Stimulated activated CD8-positive, alpha-beta memory T cell treated with anti-CD3 and anti-CD28 coated beads, Interleukin-7, amount 100 ng/mL, for 4 hours (primary cell): ENCODE measurements at regions not wholly inside any gene's neighbourhood (a gene's known extent, or its start where the extent isn't known, plus 50 kb on each side); places are given as distances from the start of the nearest gene placed in this dataset.
"Not testable (repeated sequence)": the region's sequence is repeated elsewhere in the genome, so short reads cannot be mapped to it uniquely, and the experiment has no call there.

Experiments used
- DNase-seq, 2 donors: peaks; one replicate each; pipeline ENCODE4 v3.0.0-alpha.2; 2020; ENCODE audit warnings: low read depth in 2 of 2

DNA sequence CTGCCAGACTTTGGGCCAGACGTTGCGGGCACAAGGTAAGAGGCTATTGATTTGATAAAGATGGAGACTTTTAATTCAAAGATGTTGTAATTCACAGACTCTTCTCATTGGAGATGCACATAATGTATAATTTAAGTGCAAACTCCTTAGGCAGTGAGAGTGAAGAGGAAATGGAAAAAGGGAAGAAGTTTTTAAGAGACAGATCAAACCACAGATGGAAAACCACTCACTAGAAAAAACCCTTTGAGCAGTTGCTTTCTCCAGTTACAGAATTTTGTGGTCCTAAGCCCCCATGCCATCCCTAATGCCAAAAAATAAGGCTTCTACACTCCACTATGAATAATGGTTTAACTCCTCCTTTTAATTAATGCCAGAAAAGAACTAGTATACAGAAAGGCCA lies 977.1 kb upstream of the PRKX start:
- DNase-seq, result no peak

DNA sequence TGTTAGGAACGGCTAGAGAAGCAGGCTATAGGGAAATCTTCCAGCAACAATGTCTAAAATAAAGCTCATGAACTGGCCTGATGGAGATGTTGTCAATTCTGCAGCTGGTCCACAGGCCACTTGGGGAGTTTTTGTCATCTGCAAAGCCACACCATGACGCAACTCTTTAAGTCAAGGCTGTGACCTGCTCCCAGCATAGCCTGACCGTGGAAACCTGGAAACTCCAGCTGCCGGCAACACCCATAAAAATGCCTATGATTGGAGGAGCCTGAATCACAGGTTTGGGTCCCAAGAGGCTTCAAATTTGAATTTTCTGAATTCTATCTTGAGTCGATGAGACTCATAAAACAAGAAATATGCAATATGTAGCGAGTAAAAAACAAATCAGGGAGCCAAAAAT lies 969.2 kb upstream of the PRKX start:
- DNase-seq, result no peak

DNA sequence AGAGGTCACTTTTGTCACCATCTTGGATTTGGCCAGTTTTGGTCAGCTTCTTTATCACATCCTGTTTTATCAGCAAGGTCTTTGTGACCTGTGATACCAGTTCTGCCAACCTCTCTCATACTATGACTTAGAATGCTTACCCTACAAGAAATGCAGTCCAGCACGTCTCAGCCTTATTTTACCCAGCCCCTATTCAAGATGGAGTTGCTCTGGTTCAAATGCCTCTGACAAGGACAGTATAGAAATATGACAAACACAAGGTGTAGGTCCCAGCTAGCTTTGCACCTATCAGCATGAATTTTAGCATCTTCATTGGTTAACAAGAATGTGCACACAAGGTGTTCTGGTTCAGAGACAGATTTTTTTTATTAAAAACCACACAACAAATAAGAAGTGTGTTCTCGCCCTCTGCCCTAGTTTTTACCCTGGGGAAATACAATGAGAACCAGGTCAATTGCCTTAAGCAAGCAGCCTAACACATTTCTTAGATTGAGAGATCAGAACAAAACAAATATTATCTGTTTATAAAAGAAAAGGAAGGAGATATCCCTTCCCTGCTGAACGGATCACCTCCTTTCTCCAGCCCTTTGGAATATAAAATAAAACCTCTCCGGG lies 962.3 kb upstream of the PRKX start:
- no peak for DNase-seq

DNA sequence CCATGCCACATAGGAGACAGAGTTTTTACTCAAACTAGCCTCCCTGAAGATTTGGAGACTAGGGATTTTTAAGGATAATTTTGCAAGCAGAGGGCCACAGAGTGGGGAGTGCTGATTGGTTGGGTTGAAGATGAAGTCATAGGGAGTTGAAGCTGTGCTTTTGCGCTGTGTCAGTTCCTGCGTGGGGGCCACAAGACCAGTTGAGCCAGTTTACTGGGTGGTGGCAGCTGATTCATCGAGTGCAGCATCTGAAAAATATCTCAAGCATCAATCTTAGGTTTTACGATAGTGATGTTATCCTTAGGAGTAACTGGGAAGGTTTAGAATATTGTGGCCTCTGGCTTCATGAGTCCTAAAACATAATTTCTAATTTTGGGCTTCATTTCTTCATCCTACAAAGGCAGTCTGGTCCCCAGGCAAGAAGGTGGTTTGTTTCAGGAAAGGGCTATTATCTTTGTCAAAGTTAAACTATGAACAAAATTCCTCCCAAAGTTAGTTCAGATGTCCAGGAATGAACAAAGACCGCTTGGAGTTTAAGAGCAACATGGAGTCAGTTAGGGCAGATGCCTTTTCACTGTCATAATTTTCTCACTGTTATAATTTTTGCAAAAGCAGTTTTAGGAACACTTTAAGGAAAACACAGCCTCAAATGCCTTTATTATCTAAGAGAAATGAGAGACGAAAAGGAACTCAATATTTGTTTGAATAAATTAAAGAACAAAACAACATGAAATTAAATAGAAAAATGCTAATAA lies 960.8 kb upstream of the PRKX start:
- DNase-seq, result no peak

DNA sequence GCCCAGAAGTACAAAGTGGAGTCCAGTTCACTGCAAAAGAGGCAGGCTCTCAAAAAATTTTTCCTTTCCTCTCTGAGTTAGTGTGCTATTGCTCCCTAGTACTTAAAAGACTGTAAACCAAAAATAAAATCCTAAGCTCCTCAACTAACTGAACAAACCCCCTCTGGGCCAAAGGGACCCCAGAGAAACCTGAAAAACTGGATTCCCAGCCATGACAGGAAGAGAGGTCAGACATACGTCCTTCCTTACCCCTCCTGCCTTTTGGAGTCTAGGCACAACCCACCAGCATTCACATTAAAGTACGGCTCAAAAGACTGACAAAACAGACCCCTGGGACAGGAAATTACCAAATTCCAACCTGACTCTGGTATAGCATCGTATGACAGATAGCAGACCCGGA lies 957.9 kb upstream of the PRKX start:
- DNase-seq, result no peak

DNA sequence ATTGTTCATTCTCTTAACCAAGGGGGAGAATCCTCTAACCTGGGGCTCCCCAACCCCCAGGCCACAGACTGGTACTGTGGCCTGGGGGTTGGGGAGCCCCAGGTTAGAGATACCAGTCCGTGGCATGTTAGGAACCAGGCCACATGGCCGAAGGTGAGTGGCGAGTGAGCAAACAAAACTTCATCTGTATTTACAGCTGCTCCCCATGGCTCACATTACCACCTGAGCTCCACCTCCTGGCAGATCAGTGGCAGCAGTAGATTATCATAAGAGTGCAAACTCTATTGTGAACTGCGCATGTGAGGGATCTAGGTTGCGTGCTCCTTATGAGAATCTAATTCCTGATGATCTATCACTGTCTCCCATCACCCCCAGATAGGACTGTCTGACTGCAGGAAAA lies 957.2 kb upstream of the PRKX start:
- DNase-seq, result no peak

DNA sequence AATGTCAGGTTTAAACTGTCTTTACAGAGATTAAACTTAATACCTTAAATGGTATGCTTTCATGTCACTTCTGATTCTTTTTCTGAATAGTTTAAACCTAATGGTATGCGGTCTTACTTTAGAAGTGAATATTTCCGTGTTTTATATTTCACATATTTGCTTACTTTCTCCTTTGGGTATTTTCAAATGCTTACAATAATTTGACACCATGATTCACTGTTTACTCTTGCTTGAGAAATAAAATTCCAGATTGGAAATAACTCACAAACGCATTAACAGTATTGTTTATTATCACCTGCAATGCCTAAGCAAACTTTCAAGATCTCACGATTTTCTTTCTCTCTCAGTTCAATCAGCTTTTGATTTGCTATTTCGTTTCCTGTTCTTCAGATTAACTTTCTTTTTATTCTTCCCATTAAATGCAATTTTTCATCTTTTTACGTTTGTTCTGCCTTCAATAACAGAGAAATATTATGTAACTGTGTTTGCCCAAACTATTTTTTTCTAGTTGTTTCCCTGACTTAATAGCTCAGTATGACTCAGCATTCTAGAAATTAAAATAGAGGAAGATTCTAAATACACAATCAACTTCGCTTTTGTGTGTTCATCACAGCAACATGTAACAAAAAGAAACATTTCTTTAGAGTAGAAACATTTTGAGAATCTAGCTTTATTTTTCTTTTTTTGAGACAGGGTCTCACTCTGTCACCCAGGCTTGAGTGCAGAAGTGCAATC lies 955.5 kb upstream of the PRKX start:
- no peak for DNase-seq

DNA sequence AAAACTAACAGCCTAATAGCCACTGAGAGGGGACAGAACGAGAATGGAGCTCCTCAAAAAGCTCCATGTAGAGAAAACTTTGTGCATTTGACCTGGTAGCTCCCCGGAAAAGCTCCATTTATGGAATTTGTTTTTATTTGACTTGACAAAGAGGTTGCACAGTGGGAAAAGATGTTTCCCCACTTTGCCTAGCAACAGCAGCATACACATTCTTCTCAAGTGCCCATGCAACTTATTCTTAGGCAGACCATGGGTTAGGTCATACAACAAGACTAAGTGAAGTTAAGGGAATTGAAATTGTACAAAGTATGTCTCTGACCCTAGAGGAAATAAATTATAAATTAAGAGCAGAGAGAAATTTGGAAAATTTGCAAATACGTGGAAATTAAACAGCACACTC lies 949.6 kb upstream of the PRKX start:
- DNase-seq, result no peak

DNA sequence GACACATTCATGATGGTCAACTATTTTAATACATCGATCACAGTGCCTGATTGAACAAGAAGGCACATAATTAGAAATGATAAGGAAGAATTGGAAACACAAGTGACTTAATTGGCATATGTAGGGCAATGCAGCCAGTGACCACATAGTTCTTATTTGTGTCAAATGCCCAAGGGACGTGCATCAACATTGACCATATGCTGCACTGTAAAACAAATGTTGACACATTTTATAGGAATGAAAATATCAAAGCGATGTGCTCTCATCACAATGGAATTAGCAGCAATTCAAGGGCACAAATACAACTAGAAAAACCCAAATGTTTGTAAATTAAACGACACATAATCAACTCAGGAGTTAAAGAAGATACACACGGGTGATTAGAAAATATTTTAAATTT lies 948.3 kb upstream of the PRKX start:
- DNase-seq, result no peak

DNA sequence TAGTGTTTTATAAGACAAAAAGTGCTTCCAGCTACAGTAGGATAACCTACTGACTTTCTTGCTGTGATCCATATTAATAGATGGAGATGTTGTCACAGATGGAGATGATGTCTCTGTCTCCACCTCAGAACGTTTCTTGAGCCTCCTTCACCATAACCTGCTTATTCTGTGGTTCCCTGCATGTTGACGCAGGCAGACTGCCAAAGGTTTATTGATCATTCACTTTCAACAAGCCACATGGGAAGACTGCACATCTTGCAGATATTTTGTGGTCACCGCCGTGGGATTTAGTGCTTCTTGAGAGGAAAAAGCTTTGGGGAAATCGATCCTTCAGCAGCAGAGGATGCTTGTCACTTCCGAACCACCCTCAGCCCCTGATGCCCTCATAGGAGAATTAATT lies 943.0 kb upstream of the PRKX start:
- DNase-seq, result no peak

DNA sequence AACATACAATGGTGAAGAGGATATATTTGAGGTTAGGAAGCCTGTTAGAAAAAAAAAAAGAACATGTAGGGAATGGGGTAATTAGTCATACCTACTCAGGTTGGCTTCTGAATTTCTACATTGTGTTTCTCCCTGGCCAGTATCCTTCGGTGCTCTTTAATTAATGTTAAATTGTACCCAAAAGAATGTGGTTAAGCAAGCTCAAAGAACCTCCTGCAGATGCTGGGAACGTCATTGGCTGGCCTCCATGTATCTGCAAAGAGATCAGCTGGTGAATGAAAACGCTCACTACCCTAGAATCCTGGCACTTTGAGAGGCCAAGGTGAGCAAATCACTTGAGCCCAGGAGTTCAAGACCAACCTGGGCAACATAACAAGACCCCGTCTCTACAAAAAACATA lies 942.3 kb upstream of the PRKX start:
- no peak for DNase-seq

DNA sequence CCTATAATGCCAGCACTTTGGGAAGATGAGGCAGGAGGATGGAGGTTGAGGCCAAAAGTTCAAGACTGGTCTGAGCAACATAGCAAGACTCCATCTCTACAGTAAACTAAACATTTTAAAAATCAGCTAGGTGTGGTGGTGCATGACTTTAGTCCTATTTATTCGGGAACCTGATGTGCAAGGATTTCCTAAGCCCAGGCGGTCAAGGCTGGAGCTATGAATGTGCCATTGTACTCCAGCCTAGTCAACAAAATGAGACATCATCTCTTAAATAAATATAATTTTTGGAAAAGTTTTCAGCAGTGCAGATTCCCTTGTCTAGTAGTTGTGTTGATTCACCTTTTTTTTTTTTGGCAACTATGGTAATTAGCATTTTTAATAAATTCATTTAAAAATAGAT lies 928.7 kb upstream of the PRKX start:
- DNase-seq, result no peak

DNA sequence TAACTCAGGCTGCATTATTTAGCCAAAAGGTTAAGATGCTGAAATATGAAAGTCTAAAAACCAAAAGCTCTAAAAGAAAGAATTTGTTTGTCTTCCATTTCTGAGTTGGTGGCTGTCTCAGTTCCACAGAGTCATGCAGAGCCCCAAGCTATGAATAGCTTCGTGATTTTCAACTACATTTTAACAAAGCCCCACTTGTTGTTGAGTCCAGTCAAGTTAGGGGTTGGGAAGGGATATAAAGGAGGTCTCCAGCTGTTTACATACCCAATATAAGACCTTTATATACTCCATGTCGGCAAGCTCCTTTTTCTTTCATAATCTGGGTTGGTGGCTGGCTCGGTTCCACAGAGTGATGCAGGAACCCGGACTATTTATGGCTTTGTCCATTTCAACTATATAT lies 924.6 kb upstream of the PRKX start:
- no peak for DNase-seq

DNA sequence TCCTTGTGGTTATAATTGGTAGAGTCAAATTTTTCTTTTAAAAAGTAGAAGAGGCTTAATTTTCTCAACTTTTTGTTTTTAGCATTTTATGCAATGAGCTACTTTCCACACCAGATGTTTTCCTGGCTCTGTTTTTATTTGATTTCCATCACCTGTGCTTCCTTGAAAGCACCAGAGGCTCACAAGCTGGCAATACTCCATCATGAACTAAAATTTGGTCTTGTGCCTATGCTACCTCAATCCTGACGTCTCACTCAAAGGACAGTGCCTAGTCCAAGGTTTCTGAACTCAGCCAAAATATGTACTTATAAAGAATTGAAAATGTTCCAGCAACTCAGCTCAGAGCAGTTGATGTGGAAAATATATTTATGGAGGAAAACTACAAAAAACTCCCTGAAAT lies 914.0 kb upstream of the PRKX start:
- no peak for DNase-seq

DNA sequence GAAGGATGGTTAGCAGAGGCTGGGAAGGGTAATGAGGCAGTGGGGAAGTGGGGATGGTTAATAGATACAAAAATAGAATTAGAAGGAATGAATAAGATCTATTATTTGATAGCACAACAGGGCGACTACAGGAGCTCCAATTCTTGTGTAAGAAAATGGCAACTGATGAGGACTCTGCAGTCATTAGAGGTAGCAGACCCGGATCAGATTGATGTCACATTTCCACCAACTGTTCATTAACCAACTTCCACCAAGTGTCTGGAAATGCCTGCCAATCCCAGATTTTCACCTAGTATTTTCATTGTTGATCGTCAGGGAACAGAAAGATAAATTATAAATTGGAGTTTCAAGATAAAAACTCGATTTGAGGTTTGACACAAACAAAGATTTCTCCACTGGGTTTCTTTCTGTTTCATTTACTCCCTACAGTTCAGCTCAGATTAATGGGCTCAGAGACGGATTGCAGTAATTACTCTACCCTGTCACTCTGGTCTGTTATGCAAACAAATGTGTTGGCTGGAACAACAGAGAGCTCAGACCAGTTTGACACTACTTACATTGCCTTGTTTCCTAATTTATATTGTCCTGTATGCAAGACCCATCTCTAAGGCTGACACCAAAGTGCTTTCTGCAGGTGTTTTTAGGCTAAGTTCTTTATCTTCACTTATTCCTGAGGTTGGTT lies 909.2 kb upstream of the PRKX start:
- DNase-seq, result no peak

DNA sequence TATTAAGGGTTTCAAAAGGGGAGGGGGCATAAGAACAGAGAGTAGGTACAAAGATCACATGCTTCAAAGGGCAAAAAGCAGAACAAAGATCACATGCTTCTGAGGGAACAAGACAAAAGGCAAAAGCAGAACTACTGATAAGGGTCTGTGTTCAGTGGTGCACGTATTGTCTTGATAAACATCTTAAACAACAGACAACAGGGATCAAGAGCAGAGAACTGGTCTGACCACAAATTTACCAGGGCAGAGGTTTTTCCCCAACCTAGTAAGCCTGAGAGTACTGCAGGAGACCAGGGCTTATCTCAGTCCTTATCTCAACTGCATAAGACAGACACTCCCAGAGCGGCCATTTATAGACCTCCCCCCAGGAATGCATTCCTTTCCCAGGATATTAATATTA lies 900.2 kb upstream of the PRKX start:
- not testable (repeated sequence) for DNase-seq

DNA sequence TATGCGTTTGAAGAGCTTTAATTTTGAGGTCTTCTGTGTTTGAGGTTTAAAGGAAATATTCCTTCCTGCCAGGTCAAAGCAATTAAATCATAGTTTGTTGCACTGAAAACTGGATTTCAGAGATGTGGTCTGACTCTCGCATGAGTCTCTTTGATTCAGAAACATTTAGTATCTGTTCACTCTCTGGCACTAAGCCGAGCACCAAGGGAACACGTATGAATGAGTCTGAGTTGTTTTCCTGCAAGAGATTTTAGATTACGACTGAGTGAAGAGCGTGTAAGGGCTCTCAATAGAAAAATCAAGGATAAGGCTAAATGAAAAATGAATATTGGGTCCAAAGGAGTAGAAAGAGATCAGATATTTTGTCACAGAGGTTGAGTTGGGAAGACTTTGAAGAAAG lies 875.4 kb upstream of the PRKX start:
- DNase-seq, result no peak

DNA sequence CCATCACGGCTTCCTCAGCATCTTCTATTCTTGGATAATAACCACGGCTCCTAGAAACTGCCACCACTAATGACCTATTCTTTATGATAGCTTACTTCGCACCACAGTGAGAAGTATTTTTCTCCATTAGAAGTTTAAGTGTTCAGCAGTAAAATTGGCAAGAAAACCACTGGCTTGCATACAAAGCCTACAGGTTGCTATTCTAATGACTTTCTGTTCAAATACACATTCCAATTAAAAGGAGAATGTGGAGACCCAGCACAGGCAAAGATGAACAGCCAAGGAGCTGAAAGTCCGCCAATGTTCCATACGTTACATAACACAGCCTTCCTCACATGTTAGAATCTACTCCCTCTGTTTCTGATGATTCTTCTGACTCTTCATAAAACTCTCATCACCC lies 875.0 kb upstream of the PRKX start:
- no peak for DNase-seq

DNA sequence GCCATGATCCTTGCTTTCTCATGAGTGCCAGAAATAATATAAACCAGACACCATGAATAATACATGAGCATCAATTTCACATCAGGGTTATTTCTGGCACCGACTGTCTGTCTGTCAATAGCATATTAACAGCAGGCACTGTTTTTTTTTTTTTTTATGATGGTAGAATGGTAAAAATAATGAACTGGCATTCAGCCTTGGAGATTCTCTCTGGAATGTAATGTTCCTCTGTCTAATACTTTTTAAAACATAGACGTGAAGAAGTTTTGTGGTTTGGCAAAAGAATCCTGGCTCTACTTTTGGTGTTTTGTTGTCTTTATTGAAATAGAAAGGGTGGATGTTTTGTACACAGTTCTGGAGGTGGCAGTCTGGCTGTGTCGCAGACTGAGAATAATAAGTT lies 874.6 kb upstream of the PRKX start:
- no peak for DNase-seq

DNA sequence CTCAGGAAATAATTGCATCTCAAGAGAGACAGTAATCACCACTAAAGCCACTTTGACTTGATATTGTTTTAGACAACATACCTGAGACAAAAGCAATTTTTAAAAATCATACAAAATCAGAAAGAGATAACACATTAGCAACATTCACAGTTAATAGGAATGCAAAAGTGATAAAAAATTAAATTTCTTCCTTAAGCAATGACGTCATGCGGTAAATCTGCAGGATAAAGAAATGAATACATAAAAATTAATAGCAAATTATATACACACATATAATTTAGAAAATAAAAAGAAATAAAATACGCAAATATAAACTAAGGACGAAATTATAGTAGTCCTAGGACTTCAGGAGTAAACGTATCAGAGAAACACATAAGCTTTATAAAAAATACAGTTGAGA lies 866.5 kb upstream of the PRKX start:
- no peak for DNase-seq

DNA sequence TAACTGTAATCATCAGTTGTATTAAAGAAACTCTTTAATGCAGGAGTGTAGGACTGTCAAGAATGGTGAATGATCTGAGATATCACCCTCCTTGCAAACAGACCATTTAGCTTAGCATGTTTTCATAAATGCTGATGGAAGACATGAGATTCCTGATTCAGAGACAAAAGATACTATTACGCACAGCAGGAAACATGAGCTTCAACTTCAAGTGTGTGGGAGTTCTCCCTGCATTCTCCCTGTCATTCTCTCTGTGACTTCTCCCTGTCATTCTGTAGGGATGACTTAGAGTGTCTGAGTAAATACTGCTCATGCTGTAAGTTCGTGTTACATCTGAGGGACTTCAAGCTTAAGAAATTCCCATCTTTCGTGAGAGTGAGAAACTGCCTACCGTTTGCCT lies 866.0 kb upstream of the PRKX start:
- DNase-seq, result no peak

DNA sequence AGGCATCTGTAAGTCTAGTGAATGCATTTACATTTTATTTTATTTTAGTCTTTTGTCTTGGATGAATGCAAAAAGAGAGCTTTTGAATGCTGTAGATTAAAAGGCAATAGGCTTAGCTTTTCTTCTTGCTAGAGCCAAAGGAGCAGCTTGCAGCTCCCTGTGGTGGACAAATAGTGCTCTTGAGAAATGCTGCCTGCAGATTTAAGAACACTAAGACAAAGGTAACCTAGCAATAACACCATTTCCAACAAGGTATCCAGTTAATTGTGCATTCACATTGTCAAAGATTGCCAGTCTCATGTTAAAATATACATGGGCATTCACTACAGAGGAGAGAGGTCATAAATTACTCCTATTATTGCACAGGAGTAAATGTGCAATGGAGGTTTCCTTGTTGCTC lies 859.2 kb upstream of the PRKX start:
- no peak for DNase-seq

DNA sequence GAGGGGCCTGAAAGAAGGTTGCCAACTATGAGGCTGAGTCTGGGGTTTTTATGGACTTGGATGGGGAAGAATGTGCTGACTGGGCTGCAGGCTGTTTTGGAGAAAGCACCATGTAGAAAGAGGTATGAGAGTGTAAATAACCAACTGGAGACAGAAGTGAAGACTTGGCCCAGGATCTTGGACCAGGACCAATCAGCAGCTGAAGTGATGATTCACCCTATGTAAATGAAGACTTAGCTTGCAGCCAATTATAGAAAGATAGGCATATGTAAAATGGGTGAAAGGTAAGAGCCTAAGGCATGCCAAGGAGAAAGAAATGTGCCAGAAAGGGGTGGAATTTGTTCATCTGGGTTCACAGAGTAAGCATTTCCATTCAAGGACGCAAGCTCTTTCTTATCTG lies 856.7 kb upstream of the PRKX start:
- no peak for DNase-seq
